CD4-positive, alpha-beta T cell treated with Interleukin-6 for 4 hours (primary cell): ENCODE measurements at regions not wholly inside any gene's neighbourhood (a gene's known extent, or its start where the extent isn't known, plus 50 kb on each side); places are given as distances from the start of the nearest gene placed in this dataset.
"Not testable (repeated sequence)": the region's sequence is repeated elsewhere in the genome, so short reads cannot be mapped to it uniquely, and the experiment has no call there.

Source experiments
- DNase-seq: peaks from one replicate; pipeline ENCODE4 v3.0.0-alpha.2; 2020; ENCODE audit warnings: mixed read lengths

DNA sequence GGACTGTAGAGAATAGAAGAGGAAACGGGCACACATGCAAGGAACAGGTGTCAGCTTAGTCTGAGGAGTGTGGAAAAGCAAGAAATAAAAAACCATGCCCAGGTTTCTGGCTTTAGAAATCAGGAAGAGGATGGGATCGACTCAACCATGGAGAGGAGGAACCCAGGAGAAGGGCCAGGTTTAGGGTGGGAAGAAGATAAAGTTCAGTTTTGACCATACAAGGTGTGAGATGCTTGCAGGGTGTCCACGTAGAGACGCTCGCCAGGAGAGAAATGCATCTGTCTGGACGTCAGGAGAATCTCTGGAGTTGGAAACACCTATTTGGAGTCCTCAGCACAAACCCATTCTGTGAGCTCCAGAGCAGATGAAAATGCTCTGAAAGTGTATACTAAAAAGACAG, 275.1 kb downstream of the CYRIA start:
- no peak for DNase-seq

DNA sequence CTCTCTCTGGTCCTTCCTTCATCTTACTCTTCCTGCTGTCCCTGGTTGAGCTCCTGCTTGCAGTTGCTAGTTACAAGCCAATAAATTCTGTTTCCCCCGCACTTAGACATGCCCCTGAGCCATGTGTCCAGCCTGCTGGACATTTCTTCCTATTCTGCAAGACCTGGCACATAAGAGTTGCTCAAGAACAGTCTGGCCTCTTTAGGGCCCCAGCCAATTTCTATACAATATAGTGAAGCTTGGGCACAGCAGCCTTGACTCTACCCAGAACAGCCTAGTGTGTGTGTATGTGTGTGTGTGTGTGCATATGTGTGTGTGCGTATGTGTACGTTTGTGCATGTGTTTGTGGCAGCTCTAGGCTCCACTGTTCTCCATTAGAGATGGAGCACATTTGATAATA, 276.0 kb downstream of the CYRIA start:
- DNase-seq: no peak

DNA sequence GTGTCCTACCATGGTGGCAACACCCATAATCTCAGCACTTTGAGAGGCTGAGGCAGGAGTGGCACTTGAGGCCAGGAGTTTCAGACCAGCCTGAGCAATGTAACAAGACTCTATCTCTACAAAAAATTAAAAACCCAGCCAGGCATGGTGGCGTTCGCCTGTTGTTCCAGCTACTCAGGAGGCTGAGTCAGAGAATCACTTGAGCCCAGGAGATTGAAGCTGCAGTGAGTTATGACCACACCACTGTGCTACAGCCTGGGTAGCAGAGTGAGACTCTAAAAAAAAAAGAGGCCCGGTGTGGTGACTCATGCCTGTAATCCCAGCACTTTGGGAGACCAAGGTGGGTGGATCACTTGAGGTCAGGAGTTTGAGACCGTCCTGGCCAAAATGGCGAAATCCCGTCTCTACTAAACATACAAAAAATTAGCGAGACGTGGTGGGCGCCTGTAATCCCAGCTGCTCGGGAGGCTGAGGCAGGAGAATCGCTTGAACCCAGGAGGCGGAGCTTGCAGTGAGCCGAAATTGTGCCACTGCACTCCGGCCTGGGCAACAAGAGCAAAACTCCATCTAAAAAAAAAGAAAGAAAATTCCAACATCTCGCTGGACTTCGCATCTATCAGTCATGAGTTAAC, 277.3 kb downstream of the CYRIA start:
- DNase-seq: not testable (repeated sequence)

DNA sequence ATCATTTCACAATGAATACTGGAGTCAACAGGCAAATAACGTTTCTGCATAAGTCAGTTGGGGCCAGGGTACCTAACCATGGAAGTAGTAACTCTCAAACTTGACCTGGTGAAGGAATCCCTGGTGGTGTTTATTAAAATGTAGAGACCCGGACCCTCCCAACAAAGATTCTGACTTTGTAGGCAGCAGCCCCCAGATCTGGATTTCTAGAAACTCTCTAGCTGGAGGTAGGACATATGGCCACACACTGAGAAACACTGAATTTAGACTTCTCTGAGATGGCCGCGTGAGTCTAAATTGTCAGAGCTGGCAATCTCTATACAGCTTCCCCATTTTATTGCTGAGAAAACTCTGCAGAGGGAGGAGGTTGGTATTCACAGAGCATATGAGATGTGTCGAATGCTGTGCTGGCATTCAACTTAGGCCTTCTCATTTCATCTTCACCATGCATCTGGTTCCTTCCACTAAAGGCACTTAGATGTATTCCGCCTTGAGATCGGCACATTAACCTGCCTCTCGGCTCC, 278.1 kb downstream of the CYRIA start:
- no peak for DNase-seq

DNA sequence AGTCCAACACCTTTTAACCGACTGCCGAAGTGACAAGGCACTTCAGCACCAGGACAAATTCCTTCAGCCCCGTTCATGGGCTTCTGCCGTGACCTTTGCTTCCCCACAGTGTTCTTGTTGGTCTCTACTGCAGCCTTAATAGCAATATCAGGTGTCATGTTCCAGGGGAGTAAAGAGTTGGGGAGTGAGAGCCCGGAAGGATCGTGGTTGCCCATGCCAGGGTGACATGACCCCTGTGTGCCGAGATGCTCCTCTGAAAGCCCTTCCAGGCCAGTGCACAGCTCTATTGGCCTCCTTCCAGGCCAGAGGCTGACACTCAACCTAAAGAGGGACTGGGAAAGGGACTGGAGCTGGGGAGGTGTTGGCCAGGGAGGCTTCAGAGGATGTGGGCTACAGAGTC, 279.2 kb downstream of the CYRIA start:
- no peak for DNase-seq

DNA sequence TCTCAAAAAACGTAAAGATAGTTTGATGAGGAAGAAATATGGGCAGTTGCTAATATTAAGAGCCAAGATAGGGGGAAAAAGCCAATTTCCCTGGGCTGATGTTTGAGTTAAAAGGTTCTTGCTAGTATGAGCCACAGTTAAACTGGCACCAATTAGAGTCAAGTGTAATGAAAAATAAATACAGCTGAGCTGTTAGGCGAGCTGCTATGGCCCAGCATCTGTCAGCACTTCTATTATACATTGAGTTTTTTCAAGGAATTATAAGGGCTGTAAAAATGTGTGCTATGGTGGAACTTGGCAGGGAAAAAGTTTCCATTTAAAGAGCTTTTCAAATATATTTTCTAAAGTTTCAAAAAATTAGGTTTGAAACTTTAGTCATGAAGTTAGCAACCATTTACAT, 279.6 kb downstream of the CYRIA start:
- DNase-seq: no peak

DNA sequence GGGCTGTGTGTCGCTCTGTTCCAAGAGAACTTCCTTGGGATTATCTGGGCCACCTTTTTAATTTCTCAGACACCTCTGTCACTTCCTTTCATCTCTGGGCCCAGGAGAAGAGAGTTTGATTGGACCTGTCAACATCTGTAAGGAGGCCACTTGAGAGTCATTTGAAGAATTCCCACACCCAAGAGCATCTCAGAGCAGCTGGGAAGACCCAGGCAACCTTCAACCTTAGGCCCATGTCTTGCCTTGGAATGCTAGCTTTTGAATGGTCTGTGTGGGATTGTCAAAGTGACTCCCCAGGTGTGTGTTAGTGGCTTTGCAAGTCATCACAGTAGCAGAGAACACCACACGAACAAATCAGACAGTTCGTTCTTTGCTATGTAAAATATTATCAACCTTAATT, 280.3 kb downstream of the CYRIA start:
- no peak for DNase-seq

DNA sequence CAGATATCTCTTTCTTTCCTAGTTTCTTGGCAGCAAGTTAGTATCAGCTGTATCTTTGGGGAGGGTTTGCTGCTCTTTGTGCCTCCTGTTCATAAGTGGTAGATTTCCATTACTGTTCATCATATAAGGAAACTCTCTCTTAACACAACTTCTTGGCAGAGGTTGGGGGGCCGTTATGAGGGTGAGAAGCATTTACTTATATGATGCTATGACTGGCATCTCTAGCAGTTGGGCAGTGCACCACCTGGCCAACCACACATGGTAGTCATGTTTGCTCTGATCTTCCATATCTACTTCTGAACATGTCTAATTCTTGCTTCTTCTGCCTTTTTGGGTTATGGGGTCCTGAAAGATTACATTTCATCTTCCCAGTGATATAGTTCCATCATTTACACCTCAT, 282.2 kb downstream of the CYRIA start:
- no peak for DNase-seq

DNA sequence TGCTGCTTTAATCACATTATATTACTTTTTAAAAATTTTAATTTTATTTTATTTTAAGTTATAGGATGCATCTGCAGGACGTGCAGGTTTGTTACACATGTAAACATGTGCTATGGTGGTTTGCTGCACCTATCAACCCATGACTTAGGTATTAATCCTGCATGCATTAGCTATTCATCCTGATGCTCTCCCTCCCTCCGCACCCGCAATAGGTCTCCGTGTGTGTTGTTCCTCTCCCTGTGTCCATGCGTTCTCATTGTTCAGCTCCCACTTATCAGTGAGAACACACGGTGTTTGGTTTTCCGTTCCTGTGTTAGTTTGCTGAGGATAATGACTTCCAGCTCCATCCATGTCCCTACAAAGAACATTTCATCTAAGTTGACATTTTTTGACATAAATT, 283.2 kb downstream of the CYRIA start:
- DNase-seq: no peak

DNA sequence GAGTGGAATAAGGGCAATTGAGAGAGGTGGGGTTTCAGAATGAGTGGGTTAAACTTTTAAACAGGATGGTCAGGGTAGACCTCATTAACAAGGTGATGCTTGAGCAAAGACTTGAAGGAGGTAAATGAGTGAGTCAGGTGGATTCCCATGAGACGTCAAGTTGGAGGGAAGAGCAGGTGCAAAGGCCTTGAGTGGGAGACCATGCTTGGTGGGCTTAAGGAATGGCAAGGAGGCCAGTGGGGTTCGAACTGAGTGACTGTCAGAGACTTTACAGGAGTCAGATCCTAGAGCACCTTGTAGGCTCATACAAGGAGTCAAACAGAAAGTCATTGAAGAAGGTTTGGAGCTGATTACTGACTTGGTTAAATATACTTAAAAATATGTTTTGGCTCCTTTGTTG, 284.1 kb downstream of the CYRIA start:
- no peak for DNase-seq

DNA sequence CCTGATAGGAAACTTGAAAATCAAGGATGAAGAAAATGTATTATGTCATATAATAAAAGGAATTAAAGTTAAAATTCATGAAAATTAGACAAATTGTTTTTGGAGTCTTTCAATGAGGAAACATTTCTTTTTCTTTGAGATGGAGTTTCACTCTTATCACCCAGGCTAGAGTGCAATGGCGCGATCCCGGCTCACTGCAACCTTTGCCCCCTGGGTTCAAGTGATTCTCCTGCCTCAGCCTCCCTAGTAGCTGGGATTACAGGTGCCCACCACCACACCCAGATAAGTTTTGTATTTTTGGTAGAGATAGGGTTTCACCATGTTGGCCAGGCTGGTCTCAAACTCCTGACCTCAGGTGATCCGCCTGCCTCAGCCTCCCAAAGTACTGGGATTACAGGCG, 285.7 kb downstream of the CYRIA start:
- DNase-seq: not testable (repeated sequence)

DNA sequence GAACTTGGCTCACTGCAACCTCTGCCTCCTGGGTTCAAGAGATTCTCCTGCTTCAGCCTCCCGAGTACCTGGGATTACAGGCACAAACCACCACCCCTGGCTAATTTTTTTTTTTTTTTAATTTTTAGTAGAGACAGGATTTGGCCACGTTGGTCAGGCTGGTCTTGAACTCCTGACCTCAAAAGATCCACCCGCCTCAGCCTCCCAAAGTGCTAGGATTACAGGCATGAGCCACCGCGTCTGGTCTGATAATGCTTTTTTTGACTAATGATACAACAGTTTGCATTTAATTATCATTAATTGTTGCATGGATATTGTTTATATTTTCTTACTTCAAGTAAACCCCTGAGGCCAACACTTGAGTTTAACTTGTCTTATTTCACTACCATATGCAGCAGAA, 286.6 kb downstream of the CYRIA start:
- DNase-seq: not testable (repeated sequence)

DNA sequence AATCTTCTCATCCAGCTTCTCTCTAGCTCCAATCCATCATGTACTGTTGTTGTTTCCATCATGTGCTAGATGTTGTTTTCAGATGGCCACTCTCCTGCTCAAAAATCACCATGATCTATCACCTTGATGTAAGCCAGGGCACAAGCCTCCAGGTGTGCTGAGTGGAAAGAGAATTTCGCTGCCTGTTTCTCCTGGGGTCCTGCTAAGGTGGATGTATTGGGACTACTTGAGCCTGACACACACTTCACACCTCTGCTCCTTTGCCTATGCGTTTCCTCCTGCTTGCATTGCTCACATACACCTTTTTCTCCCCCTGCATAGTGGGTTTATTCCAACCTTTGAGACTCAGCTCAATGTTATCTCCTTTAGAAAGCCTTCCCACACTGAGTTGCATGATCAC, 287.6 kb downstream of the CYRIA start:
- no peak for DNase-seq

DNA sequence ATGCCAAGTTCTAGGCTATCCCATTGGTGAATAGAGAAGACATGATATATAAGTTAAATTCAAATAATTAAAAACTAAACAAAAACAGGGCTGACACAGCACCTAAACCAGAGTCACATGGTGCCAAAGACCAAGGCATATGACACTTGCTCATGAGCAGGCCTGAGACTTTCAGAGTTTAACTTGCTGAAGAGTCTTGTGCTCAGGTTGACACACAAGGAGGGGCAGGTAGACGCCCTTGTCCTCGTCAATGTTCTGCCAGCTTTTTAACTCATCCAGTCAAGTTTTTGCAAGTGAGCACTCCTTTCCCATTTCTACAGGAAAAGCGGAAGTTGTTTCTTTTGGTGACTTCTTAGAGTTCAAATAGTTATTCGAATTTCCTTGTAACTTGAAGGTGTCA, 289.7 kb downstream of the CYRIA start:
- no peak for DNase-seq

DNA sequence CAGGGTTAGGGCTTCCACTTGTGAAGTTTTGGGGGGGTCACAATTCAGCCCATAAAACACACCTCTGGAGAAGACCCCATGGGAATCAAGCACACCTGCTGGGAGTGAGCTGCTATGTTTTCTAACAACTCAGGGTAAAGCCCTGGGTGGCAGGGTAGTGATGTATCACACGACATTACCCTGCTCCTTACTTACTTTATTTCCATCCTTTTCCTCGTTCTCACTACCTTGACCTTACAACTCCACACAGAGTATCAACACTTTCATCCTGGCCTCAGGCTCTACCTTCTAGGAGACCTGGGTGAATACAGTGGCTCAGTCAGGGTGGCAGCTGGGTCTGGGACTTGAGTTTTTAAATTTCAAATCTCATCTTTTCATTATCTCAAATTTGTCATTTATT, 290.3 kb downstream of the CYRIA start:
- DNase-seq: no peak

DNA sequence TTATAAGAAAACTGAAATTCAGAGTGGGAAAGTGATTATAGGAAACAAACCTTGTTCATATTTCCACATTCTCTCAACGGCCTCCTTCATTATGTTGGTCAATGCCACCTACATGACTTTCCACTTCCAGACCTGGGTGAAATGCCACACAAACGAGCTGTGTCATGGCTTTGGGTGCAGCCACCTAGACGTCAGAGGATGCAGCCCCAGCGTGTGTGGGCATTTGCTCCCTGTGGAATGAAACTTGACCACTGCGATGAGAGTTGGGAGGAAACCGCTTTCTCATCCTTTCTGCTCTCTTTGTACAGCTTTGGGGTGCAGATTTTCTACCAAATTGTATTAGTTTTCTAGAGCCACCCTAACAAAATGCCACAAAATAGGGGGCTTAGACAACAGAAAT, 291.0 kb downstream of the CYRIA start:
- no peak for DNase-seq

DNA sequence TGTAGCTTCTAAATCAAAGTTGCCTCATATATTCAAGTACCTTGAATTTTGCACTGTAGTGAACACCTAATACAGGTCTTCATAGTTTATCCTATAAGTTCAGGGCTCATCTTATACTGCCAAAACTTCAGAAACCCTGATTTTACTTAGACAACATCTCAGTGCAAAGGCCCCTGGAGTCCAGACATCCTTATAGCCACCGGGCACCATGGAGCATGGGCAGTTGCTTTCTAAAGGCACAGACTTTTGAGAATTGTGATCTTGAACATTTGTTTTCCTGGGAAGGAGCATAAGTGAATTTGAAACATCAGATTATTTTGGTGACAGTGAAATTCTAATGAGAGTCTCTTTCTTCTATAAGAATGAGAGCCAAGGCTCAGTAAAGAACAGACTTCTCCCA, 292.3 kb downstream of the CYRIA start:
- no peak for DNase-seq

DNA sequence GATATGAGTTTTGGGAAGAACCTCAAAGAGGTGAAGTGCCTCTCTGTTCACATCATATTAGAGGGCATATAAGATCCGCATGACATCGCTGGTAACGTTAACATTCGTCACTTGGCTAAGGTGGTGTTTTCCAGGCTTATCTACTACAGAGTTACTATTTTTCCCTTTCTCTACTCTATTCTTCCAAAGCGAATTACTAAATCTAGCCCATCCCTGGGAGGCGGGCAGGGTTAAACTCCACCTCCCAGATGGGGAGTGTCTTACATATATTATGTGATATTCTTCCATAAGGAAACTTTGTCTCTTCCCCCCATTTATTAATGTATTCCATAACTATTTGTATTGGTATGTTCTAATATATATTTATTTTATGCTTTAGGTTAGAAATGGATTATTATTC, 293.9 kb downstream of the CYRIA start:
- no peak for DNase-seq

DNA sequence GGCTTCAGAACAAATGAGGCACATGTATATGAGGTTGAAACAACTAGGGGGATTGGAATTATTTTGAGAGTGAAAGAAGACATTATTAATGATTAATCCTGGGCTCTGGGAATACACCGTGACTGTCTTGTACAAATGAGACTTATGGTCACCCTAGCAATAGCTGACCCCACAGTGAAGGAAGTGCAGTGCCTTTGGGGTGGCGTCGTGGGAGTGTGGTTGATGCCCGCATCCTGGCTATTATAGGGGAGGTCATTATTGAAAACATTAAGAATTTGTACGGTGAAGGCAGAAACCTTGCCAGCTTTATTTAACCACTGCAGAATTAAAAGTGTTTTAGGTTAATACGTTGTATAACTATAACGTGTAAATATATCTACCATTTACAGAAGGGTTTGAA, 296.7 kb downstream of the CYRIA start:
- DNase-seq: no peak

DNA sequence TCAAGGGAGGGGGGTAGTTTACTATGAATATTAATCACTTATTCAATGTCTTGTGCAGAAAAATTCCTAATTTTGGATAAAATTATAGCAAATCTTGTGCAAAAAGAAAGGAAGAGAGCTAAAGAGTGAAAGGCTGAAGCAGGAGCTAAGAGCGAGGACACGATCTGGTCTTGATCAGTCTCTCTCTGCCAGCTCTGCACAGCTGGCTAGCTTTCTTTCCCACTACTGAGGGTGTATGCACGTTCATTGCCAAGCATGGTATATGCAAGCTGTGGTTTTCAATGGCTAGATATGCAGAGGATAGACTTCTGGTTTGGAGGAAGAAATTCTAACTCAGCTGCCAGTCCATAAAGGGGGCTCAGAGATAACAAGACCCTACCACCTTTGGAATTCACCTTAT, 297.3 kb downstream of the CYRIA start:
- DNase-seq: no peak

DNA sequence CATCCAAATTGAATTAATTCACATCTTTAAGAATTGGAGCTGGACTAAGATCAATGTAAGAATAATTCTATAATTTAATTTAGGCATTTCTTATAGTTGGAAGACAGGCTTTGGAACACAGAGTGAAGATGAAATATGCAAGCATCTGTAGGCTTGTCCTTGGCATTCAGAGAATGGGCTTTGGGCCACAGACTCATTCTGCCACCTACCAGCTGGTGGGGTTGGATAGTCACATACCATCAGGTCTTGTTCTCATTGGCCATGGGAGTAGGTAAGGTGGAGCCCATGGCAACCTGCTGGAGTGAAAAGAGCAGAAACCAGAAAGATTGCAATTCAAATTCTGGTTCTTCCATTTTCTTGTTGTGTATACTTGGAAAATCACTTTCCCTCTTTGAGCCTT, 300.3 kb downstream of the CYRIA start:
- no peak for DNase-seq

DNA sequence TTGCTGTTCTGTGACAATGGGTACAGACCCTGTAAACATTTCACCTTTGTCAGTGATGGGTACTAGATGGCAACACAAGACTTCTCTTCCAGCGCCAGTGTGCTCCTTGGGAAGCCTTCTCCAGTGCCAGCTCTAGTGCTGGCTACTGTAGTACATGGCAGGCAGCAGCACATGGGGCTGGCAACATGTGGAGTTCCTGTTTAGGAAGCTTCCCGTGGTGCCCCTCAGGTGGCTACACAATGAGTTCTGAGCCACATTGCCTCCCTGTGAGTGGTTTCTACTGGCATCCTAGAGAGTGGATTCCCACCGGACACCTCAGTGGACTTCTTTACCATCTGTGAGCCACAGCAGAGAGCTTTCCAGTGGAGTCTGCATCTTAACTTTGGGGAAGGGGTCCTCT, 302.1 kb downstream of the CYRIA start:
- no peak for DNase-seq

DNA sequence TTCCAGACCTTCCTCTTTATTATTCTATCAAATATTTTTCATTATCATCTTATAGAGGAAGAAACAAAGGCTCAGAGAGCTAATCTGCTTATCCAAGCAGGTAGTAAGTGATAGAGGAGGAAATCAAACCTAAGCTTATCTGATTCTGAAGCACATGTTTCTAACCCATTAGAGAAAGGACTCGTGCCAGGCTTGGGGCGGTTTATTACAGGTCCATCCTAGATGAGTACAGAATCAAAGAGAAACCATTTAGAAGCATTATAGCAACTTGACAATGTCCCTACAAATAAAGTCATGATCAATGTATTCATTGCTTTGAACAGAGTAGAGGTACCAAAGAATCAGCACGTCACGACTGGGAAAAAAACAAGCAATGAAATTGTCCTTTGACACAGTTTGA, 303.0 kb downstream of the CYRIA start:
- no peak for DNase-seq

DNA sequence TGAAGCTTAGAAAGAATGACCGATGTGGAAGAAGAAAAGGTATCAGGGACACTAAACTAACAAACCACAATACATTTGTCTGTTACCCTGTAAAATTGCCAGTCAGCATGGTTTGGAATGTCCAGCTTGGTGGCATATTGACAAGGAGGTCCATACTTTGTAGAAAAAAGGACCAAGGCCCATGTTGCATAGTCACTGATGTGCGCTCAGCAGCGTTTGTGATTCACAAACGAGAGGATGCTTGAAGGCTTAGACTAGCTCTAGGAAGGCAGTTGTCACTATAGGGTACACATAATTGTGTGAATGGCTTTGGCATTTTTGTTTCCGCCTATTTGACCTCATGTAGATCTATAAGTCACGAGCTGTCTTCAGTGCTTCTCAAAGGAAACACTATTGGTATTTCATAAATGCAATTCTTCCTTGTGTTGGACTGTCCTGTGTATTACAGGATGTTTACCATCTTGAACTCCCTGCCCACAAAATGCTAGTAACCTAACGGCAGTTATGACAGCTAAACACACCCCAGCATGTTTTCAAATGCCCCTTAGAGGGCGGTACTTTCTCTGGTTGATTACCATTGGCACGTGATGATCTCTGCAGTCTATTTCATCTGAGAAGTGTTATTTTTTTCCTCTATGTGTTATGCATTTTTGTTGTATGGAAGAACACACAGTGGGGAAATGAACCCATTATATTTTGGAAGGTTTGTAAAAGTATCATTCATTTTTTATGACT, 304.2 kb downstream of the CYRIA start:
- DNase-seq: no peak

DNA sequence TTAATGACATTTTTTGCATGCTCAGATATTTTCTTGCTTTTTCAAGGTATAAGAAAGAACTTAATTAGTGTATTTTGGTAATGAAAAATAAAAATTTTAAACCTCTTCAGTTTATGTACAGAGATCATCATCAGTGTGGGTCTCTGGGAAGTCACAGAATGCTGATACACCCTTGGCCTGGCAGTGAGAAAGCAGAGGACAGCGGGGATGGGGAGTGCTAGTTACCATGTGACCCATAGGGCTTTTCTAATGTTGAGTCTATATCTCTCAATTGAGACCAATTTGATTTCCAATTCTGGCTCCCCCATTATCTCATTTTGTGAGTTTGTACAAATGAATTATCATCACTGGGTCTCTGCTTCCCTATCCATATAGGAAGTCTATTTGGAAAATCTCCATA, 305.7 kb downstream of the CYRIA start:
- DNase-seq: no peak
